T-cell (primary cell): ENCODE measurements at regions not wholly inside any gene's neighbourhood (a gene's known extent, or its start where the extent isn't known, plus 50 kb on each side); places are given as distances from the start of the nearest gene placed in this dataset.
"Not testable (repeated sequence)": the region's sequence is repeated elsewhere in the genome, so short reads cannot be mapped to it uniquely, and the experiment has no call there.

Source experiments
- ATAC-seq, 4 experiments: fragments of 200-7000 bp in 3 of 4; fragments of 150-1000 bp in 1 of 4; cut with Tn5 transposase; replicated peaks in 1 of 4; 1 replicate in 3 of 4; 2 replicates in 1 of 4; pipeline ENCODE4 v1.10.0; 2021; ENCODE audit warnings: moderate library complexity in 3 of 4, mild to moderate bottlenecking in 2 of 4, moderate number of reproducible peaks in 1 of 4
- CTCF ChIA-PET, 2 donors: fragments of 300-600 bp; sonication (Branson Sonifier 250); formaldehyde crosslinking; loops; one replicate each; lab custom pipeline; 2022; ENCODE audit warnings: antibody characterized with exemption in 2 of 2; lab: Charles Lee
- POLR2A ChIA-PET, 2 donors: fragments of 300-600 bp; sonication (Branson Sonifier 250); formaldehyde crosslinking; loops; one replicate each; lab custom pipeline; 2022; ENCODE audit warnings: antibody characterized with exemption in 2 of 2; lab: Charles Lee
- DNase-seq, 35 experiments: peaks; one replicate each; pipeline versions ENCODE4 v3.0.0 to v3.0.0-alpha.2; 2013 to 2023
- H3K27ac ChIP-seq: one replicate; pipeline ENCODE4 v1.5.1; 2013; ENCODE audit warnings: low read length
- H3K27me3 ChIP-seq, 2 experiments: replicated peaks in 1 of 2; 1 replicate in 1 of 2; 2 replicates in 1 of 2; pipeline versions ENCODE4 v1.6.1 to v1.7.0; 2013; ENCODE audit warnings: low read length in 1 of 2, mixed read lengths in 1 of 2; ENCODE audit not compliant: control insufficient read depth in 2 of 2, insufficient read depth in 2 of 2; ENCODE audit errors: extremely low read depth in 1 of 2
- H3K36me3 ChIP-seq, 2 donors: 1 replicate in 1 of 2; 2 replicates in 1 of 2; pipeline versions ENCODE4 v1.6.1 to v1.7.0; 2013; ENCODE audit warnings: low read length in 1 of 2; ENCODE audit not compliant: control insufficient read depth in 2 of 2, insufficient read depth in 1 of 2; ENCODE audit errors: extremely low read depth in 1 of 2
- H3K4me1 ChIP-seq, 2 experiments: 1 replicate in 1 of 2; 2 replicates in 1 of 2; pipeline versions ENCODE4 v1.6.1 to v1.7.0; 2013; ENCODE audit warnings: low read length in 2 of 2, mixed read lengths in 1 of 2; ENCODE audit not compliant: insufficient read depth in 2 of 2, control insufficient read depth in 1 of 2; ENCODE audit errors: extremely low read depth in 1 of 2
- H3K4me3 ChIP-seq, 2 donors: 1 replicate in 1 of 2; 2 replicates in 1 of 2; pipeline versions ENCODE4 v1.5.1 to v1.7.0; 2013; ENCODE audit warnings: mild to moderate bottlenecking in 2 of 2, low read length in 1 of 2, moderate library complexity in 1 of 2; ENCODE audit not compliant: control insufficient read depth in 1 of 2; ENCODE audit errors: extremely low read depth in 1 of 2
- H3K9me3 ChIP-seq: 2 replicates; pipeline ENCODE4 v1.7.0; 2013
- H3K27ac Mint-ChIP-seq, 2 donors: one replicate each; pipeline ENCODE4 v1.8.0; 2020 to 2021; ENCODE audit warnings: mild to moderate bottlenecking in 2 of 2, mixed read lengths in 2 of 2
- H3K27me3 Mint-ChIP-seq, 2 donors: one replicate each; pipeline ENCODE4 v1.8.0; 2021 to 2022; ENCODE audit warnings: mixed read lengths in 2 of 2
- H3K36me3 Mint-ChIP-seq: one replicate; pipeline ENCODE4 v1.8.0; 2021; ENCODE audit warnings: mixed read lengths
- H3K4me1 Mint-ChIP-seq, 3 donors: one replicate each; pipeline ENCODE4 v1.8.0; 2020 to 2022; ENCODE audit warnings: mixed read lengths in 3 of 3, mild to moderate bottlenecking in 1 of 3
- H3K4me3 Mint-ChIP-seq, 3 donors: one replicate each; pipeline ENCODE4 v1.8.0; 2020 to 2022; ENCODE audit warnings: mild to moderate bottlenecking in 3 of 3, mixed read lengths in 3 of 3, moderate library complexity in 3 of 3
- H3K9me3 Mint-ChIP-seq, 3 donors: one replicate each; pipeline ENCODE4 v1.8.0; 2020 to 2022; ENCODE audit warnings: mixed read lengths in 3 of 3
- WGBS: methylation state at CpG from one replicate; pipeline ENCODE4 v1.1.5; 2013; ENCODE audit warnings: missing lambda C conversion rate; ENCODE audit not compliant: insufficient coverage; 5-methylcytosine and 5-hydroxymethylcytosine counted together

DNA sequence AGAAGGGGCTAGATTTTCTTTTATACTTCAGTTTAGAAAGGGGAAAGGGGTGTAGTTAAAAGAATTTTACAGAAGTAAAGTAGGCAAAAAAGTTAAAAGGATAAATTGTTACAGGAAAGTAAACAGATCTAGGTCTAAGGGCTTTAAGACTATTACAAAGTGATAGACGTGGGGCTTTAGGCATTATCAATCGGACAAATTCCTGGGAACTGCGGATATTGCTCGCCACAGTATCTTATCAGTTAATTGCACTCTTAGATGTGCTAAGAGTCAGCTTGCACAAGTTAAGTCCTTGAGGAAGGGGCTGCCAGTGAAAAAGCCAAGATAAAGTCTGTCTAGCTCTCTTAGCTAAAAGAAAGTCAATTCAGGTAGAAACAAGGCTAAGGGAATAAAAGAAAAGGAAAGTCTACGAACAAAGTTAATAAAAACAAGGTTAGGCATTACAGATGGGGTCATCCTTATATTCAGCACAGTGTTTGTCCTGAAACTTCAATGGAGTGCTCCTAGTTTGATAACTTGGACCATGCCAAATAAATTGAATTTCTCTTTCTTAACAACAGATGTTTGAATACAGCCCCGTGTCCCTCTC, 125.4 kb downstream of the ART5 start:
- H3K4me3 ChIP-seq, H3K27ac ChIP-seq, H3K4me1 ChIP-seq, ATAC-seq, DNase-seq, CTCF ChIA-PET, H3K9me3 ChIP-seq, H3K36me3 ChIP-seq, H3K27me3 ChIP-seq, H3K27me3 Mint-ChIP-seq, H3K9me3 Mint-ChIP-seq: not testable (repeated sequence)
- peaks cover 19 to 51% (median 34%) of the 10 kb centered on the region in 3 donors for H3K4me1 Mint-ChIP-seq
- peak overlapping the region in 1 of 3 donors; percentile 80 for H3K4me3 Mint-ChIP-seq
- WGBS, result no CpG with 5 or more reads among the region's 6 CpGs
- POLR2A ChIA-PET, result interaction anchor here in 1 of 2 donors (0.6 kb wide), 1 partner anchor 632 kb away, joined by 4 read pairs; no protein-coding TSS in a partner anchor
- peak overlapping the region; percentile 64 to 98 for H3K27ac Mint-ChIP-seq
- H3K36me3 Mint-ChIP-seq, result peaks cover 12% of the 10 kb centered on the region

DNA sequence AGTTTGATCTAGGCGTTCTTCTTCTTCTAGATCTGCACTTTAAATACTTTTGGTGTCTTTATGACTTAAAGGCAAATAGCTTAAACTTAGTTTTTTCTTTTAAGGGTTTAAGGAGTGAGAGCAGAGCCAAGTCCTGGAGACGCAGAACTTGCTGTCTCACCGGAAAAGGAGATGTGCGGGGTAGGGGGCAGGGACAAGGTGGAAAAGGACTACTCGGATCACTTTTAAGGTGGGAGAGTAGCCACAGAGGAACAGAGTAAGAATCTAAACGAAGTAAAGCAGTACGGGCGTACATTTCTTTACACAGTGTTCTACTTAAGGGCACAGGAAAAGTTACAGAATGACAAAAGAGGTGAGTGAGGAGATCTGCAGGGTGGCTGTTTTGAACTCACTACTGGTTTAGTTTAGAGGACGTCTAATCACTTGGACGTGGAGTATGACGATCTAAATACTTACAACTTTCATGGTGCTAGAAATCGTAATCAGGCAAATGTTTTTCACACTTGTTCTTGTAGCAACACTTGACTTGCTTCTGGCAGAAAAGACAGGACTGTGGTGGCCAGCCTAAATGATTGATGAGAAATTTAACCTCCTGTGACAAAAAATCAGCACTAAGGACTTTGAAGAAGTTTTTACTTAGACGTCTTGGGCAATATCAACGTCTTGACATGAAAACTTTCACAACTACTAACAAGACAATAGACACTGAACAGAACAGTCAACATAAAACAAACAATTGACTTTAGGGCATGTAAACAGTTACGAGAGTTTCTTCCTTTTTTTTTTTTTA, 127.0 kb downstream of the ART5 start:
- H3K9me3 ChIP-seq, H3K27ac ChIP-seq, H3K27me3 Mint-ChIP-seq, H3K4me3 ChIP-seq, H3K4me1 ChIP-seq, H3K27me3 ChIP-seq, H3K36me3 Mint-ChIP-seq, DNase-seq, H3K36me3 ChIP-seq, H3K9me3 Mint-ChIP-seq, ATAC-seq, CTCF ChIA-PET, POLR2A ChIA-PET: not testable (repeated sequence)
- peak overlapping the region; percentile 86 to 98 for H3K27ac Mint-ChIP-seq
- peaks cover 27 to 62% (median 46%) of the 10 kb centered on the region in 3 donors for H3K4me1 Mint-ChIP-seq
- WGBS, result 100% methylated on average over 3 of the region's 15 CpGs
- H3K4me3 Mint-ChIP-seq, result peak overlapping the region; percentile 60 to 80 (median 80)

DNA sequence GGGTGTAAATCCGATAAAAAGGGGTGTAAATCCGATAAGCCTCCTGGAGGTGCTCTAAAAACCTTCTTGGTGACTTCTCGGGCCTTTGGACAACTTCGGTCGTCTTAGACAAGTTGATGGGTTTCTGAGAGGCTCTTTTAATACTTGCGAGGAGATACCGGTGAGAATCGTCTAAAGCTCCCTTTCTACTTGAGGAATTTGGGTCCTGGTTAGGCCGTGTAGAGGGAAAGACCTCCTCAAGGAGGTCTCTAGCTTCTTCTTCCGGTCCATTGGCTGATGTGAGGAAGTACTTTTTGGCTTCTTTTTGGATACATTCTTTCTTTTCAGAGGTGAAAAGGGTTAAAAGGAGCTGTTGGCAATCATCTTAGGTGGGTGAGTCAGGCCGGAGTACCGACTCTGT, 128.5 kb downstream of the ART5 start:
- H3K36me3 ChIP-seq, H3K4me1 ChIP-seq, H3K4me3 ChIP-seq, CTCF ChIA-PET, H3K36me3 Mint-ChIP-seq, H3K27me3 Mint-ChIP-seq, ATAC-seq, POLR2A ChIA-PET, H3K9me3 ChIP-seq, H3K27me3 ChIP-seq, H3K9me3 Mint-ChIP-seq, DNase-seq: not testable (repeated sequence)
- WGBS, result 85% methylated on average over 7 of the region's 12 CpGs
- H3K4me1 Mint-ChIP-seq, result peaks cover 27 to 60% (median 38%) of the 10 kb centered on the region in 3 donors
- H3K27ac Mint-ChIP-seq, result peak overlapping the region; percentile 89 to 98
- peak overlapping the region; percentile 75 to 80 (median 80) for H3K4me3 Mint-ChIP-seq
- peak overlapping the region; percentile 94 for H3K27ac ChIP-seq

DNA sequence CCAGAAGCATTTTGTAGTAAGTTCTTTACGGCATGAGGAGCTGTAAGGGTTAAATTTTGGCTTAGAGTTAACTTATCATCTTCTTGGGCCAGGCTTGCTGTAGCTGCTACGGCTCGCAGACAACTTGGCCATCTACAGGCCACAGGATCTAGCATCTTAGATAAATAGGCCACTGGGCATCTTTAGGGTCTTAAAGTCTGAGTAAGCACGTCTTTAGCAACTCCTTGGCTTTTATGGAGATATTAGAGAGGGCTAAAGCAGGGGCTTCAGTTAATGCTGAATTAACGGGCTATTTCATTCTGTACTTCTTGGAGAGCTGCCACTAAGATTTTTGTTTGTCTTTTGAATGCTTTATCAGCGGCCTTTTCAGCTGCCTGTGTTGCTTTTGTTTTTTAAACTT, 129.0 kb downstream of the ART5 start:
- CTCF ChIA-PET, POLR2A ChIA-PET, H3K9me3 ChIP-seq, H3K27me3 ChIP-seq, H3K9me3 Mint-ChIP-seq, H3K36me3 Mint-ChIP-seq, H3K27me3 Mint-ChIP-seq, H3K36me3 ChIP-seq, ATAC-seq, H3K4me1 ChIP-seq: not testable (repeated sequence)
- Mint-ChIP-seq H3K4me3 (peak overlapping the region; percentile 75 to 80 (median 80)), H3K4me1 (peaks cover 27 to 60% (median 38%) of the 10 kb centered on the region in 3 donors), H3K27ac (peak overlapping the region; percentile 89 to 98)
- peak in 1 of 35 experiments; percentile 7 for DNase-seq
- Histone ChIP-seq H3K4me3 (peak overlapping the region in 1 of 2 donors; percentile 16), H3K27ac (peak overlapping the region; percentile 94)
- WGBS, result 73% methylated on average over 5 of the region's 6 CpGs

DNA sequence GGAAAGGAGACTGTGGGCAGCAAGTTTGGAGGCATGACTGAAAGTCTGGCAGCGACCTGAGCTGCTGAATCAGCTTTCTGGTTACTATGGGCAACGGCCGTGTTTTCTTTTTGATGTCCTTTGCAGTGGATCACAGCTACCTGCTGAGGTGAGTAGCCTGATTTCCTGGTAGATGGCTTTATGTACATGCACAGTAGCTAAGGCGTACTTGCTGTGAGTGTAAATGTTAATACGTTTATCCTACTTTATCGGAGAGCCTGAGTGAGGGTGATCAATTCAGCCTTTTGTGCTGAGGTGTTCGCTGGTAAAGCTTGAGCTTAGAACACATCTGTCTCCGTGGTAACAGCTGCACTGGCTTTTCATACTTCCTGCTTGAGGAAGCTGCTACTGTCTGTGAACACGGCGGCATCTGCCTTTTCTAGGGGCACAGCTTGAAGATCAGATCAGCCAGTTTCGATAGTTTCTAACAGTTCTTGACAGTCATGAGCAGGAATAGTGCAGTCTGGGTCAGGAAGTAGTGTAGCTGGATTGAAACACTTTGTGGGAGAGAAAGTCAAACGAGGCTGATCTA, 129.6 kb downstream of the ART5 start:
- CTCF ChIA-PET, result not testable (repeated sequence)
- peak overlapping the region; percentile 94 for H3K27ac ChIP-seq
- peak overlapping the region; percentile 75 to 80 (median 80) for H3K4me3 Mint-ChIP-seq

DNA sequence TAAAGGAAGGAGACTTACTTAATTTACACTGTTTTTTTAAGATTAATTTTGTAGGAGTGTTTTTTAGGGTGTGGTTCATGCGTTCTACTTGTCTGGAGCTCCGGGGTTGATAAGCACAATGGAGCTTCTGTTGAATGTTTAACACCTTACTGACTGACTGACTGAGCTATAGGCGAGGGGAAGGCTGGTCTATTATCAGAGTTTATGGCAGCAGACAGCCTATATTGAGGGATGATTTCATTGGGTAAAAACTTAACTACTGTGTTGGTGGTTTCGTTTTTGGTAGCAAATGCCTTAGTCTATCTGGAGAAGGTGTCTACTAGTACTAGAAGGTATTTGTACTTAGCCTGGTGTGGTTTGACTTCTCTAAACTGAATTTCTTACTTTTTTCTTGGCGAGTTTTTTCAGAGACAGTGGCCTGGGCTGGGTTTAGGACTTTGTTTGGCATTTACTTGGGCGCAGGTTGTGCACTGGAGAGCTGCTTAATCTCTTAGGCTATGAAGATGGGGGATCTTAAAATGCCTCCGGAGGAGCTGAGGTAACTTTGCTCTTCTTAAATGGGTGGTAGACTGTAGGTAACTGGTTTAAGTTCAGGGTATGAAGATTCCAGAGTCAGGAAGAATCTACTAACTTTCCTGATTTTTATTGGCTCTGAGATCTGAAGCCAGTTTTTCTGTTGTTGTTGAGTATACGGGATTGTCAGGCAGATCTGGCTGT, 130.2 kb downstream of the ART5 start:
- Mint-ChIP-seq H3K27ac (peak overlapping the region; percentile 89 to 98), H3K4me3 (peak overlapping the region; percentile 75 to 80 (median 80)), H3K4me1 (peaks cover 27 to 54% (median 33%) of the 10 kb centered on the region in 3 donors)
- H3K4me1 ChIP-seq, H3K36me3 Mint-ChIP-seq, POLR2A ChIA-PET, H3K9me3 Mint-ChIP-seq, H3K27me3 ChIP-seq, H3K36me3 ChIP-seq, H3K9me3 ChIP-seq, H3K4me3 ChIP-seq, H3K27me3 Mint-ChIP-seq, CTCF ChIA-PET: not testable (repeated sequence)
- peak overlapping the region; percentile 94 for H3K27ac ChIP-seq
- ATAC-seq (peak in 2 of 4 experiments; percentile 40 to 61), DNase-seq (peak in 1 of 35 experiments; percentile 29)
- 53% methylated on average over 4 of the region's 8 CpGs for WGBS

More for the DNA sequence above, 129.6 kb downstream of the ART5 start:
- H3K9me3 ChIP-seq, H3K4me1 ChIP-seq, H3K36me3 ChIP-seq, H3K27me3 ChIP-seq, H3K9me3 Mint-ChIP-seq, H3K36me3 Mint-ChIP-seq, POLR2A ChIA-PET, H3K27me3 Mint-ChIP-seq: not testable (repeated sequence)
- Mint-ChIP-seq H3K4me1 (peaks cover 27 to 59% (median 38%) of the 10 kb centered on the region in 3 donors), H3K27ac (peak overlapping the region; percentile 89 to 98)
- WGBS, result 0% methylated on average over 6 of the region's 12 CpGs
- H3K4me3 ChIP-seq, result peak overlapping the region in 1 of 2 donors; percentile 16
- ATAC-seq (peak in 1 of 4 experiments; percentile 36), DNase-seq (peak in 34 of 35 experiments; percentile 1 to 62 (median 31))
